ENCODE measurements at regions not wholly inside any gene's neighbourhood (a gene's known extent, or its start where the extent isn't known, plus 50 kb on each side); places are given as distances from the start of the nearest gene placed in this dataset.

DNA sequence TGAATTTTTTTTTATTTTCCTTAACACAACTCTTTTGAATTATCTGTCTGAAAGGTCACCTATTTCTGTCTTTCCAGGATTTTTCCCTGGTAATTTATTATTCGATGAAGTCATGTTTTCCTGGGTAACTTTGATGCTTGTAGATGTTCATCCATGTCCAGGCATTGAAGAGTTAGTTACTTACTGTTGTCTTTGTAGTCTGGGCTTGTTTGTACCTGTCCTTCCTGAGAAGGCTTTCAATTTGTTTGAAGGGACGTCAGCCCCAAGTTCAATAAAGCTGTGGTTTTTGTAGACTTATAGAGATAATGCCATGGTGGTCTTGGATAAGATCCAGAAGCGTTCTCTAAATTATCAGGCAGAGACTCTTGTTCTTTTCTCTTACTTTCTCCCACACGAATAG is 252.4 kb upstream of the ARHGAP24 start:
- in situ Hi-C loops (cut with MboI; ENCODE audit: low pct_unique_long_range_greater_than_20kb, low sequenced_read_pairs), result no loop called here
- DNase-seq, result no peak

DNA sequence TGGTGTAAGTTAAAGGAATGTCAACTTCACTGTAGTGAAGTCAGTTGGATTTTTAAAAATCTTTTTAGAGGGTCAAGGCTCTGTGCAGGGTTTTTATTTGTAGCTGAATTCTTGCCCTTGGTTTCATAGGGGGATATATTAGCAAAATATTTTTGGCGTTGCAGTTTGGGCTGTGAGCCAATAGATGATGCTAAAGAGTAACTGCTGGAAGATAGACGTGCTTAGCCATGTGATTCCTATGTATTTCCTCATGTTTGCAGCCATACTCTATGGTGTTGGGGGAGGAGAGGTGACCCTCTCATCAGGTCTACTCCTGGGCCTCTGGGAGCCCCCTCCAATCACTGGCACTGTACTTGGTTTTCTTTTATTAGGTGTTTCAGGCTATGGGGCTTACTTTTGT is 246.7 kb upstream of the ARHGAP24 start:
- in situ Hi-C loops (cut with MboI; ENCODE audit: low pct_unique_long_range_greater_than_20kb, low sequenced_read_pairs), result no loop called here
- DNase-seq, result peak; percentile 20

GRCh38 chr4:85233516-85233915 is 241.4 kb upstream of the ARHGAP24 start:
- in situ Hi-C loops (cut with MboI; ENCODE audit: low pct_unique_long_range_greater_than_20kb, low sequenced_read_pairs), result no loop called here
- no peak for DNase-seq

GRCh38 chr4:85243857-85244256 is 231.1 kb upstream of the ARHGAP24 start:
- no peak for DNase-seq
- in situ Hi-C loops (cut with MboI; ENCODE audit: low pct_unique_long_range_greater_than_20kb, low sequenced_read_pairs), result no loop called here

- in situ Hi-C loops (cut with MboI; ENCODE audit: low pct_unique_long_range_greater_than_20kb, low sequenced_read_pairs), result no loop called here
- DNase-seq, result no peak
These were observed 230.3 kb upstream of the ARHGAP24 start for GRCh38 chr4:85244638-85245037.

DNA sequence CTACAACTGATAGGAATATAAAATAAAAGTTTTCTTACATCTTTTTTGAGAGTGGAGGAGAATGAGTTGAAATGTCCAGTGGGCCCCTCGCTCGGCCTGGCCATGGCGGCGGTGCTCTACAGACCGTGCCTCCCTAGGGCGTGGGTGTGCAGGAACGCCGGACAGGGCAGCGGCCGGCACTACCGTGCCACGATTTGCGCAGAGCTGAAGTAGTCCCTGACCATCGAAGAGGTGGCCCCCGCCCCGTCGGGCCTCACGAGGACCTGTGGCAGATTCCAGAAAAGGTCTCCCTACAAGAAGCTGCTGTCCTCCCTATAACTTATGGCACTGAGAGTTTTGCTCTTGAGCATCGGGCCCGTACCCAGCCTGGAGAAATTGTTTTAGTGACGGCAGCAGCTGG is 228.9 kb upstream of the ARHGAP24 start:
- in situ Hi-C loops (cut with MboI; ENCODE audit: low pct_unique_long_range_greater_than_20kb, low sequenced_read_pairs), result no loop called here
- DNase-seq, result no peak

DNA sequence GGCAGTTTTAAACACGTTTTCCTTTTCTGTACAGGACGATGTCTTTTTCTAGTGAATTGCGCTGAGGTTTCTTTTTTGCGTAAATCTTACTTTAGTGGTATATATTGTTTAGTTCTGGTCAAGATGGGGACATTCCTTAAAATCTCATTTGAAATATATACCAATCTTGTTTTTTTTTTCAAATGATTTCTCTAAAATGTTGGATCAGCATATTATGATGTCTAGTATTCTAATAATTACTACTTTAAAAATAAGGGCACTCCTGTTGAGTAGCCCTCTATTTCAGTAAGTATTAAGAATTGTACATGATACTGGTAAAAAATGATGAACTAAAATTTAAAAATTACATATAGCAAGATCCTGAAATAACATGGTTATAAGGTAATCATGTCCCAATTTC is 224.1 kb upstream of the ARHGAP24 start:
- in situ Hi-C loops (cut with MboI; ENCODE audit: low pct_unique_long_range_greater_than_20kb, low sequenced_read_pairs), result no loop called here
- no peak for DNase-seq

GRCh38 chr4:85257817-85258370 is 217.1 kb upstream of the ARHGAP24 start:
- no peak for DNase-seq
- in situ Hi-C loops (cut with MboI; ENCODE audit: low pct_unique_long_range_greater_than_20kb, low sequenced_read_pairs), result no loop called here

DNA sequence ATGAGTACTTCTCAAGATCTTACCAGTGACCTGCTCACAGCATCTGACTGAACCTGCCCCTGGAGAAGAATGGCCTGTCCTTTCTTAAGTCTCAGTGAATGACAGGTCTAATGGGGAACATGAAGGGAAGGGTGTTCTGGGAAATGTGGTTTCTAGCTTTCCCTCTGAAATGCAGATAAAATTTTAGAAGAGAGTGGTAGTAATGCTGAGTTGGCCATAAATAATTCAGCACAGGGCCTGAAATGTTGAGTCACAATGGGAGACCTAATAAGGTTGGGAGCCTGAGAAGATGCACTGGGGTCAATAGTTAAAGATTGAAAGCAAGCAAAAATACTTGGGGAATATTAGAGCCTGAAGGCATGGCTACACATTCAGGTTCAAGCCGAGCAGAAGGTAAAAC is 214.9 kb upstream of the ARHGAP24 start:
- in situ Hi-C loops (cut with MboI; ENCODE audit: low pct_unique_long_range_greater_than_20kb, low sequenced_read_pairs), result no loop called here
- no peak for DNase-seq

GRCh38 chr4:85265234-85265633 is 209.7 kb upstream of the ARHGAP24 start:
- in situ Hi-C loops (cut with MboI; ENCODE audit: low pct_unique_long_range_greater_than_20kb, low sequenced_read_pairs), result no loop called here
- no peak for DNase-seq

- in situ Hi-C loops (cut with MboI; ENCODE audit: low pct_unique_long_range_greater_than_20kb, low sequenced_read_pairs), result no loop called here
- DNase-seq, result no peak
These were observed 206.8 kb upstream of the ARHGAP24 start for GRCh38 chr4:85268188-85268587.

GRCh38 chr4:85268961-85269360 is 206.0 kb upstream of the ARHGAP24 start:
- in situ Hi-C loops (cut with MboI; ENCODE audit: low pct_unique_long_range_greater_than_20kb, low sequenced_read_pairs), result no loop called here

DNA sequence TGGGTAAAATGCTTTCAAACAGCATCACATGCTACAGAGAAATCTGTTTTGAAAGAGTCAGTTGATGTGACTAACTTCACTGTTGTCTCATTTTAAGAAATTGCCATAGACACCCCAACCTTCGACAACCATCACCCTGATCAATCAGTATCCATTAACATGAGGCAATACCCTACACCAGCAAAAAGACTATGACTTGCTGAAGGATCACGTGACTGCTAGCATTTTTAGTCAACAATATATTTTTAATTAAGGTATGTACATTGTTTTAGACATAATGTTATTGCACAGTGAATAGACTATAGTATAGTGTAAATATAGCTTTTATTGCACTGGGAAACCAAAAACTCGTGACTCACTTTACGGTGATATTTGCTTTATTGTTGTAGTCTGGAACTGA is 200.0 kb upstream of the ARHGAP24 start:
- in situ Hi-C loops (cut with MboI; ENCODE audit: low pct_unique_long_range_greater_than_20kb, low sequenced_read_pairs), result no loop called here

More at GRCh38 chr4:85268961-85269360, 206.0 kb upstream of the ARHGAP24 start:
- no peak for DNase-seq

GRCh38 chr4:85280963-85281362 is 194.0 kb upstream of the ARHGAP24 start:
- no peak for DNase-seq
- in situ Hi-C loops (cut with MboI; ENCODE audit: low pct_unique_long_range_greater_than_20kb, low sequenced_read_pairs), result no loop called here

More for the DNA sequence above, 200.0 kb upstream of the ARHGAP24 start:
- no peak for DNase-seq

DNA sequence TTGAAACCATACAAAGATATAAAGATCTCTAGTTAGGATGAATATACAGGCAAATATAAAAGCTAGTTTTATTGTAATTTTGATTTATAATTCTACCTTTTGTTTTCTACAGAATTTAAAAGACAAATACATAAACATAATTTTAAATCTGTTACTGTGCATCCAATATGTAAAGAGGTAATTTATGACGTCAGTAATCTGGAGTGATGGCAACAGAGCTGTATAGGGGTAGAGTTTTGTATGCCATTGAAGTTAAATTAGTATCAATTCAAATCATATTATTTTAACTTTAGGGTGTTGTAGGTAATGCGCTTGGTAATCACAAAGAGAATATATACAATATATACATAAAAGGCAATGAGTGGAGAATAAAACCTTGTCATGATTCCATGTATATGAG is 183.7 kb upstream of the ARHGAP24 start:
- DNase-seq, result no peak
- in situ Hi-C loops (cut with MboI; ENCODE audit: low pct_unique_long_range_greater_than_20kb, low sequenced_read_pairs), result no loop called here

DNA sequence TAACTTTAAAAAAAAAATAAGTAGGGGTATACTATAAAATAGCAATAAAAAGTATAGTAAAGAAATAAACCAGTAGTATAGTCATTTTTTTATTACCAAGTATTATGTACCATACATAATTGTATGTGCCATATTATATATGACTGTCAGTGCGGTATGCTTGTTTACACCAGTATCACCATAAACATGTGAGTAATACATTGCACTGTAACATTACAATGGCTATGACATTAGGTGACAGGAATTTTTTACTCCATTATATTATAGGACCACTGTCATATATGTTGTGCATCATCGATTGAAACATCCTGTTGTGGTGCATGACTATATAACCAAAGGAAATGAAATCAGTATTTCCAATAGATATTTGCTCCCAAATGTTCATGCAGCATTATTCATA is 176.9 kb upstream of the ARHGAP24 start:
- in situ Hi-C loops (cut with MboI; ENCODE audit: low pct_unique_long_range_greater_than_20kb, low sequenced_read_pairs), result no loop called here
- no peak for DNase-seq

DNA sequence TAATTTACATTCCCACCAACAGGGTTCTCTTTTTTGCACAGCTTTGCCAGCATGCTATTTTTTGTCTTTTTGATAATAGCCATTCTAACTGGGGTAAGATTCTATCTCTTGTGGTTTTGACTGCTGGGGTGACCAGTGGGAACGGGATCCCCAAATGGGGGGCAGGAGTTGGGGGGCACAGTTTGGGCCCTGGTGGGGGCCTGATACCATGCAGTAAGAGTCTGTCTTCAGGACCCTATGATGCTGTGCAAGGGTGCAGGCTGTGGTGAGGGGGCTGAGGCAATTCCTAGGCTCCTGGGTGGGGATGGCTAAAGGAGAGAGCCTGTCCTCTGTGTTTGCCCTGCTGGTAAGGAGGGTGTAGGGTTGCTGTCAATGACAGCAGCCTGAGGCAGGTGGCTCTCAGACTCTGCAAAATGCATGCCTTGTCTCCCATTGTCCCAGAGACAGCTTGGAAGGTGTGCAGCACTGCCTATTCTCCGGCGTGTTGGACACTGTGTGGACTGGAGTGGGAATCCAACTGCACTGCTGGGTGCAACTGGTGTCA is 172.7 kb upstream of the ARHGAP24 start:
- no peak for DNase-seq
- in situ Hi-C loops (cut with MboI; ENCODE audit: low pct_unique_long_range_greater_than_20kb, low sequenced_read_pairs), result no loop called here

DNA sequence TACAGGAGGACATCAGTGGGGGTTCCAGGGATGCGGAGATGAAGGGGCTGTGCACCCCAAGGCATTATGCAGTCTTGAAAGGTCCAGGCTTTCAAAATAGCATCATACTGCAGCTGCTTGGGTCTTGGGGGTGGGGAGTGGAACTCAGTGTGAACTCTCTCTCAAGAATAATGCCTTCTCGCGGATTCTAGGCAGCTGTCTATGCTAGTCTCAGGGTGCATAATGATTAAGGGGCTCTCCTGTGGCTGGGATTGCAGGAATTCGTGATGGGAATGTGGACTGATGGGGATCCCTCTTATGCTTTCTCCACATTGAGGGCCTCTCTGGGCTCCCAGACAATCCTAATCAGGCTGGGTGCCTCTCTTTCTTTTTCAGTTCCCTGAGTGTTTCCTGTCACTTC is 172.2 kb upstream of the ARHGAP24 start:
- in situ Hi-C loops (cut with MboI; ENCODE audit: low pct_unique_long_range_greater_than_20kb, low sequenced_read_pairs), result no loop called here
- DNase-seq, result no peak

DNA sequence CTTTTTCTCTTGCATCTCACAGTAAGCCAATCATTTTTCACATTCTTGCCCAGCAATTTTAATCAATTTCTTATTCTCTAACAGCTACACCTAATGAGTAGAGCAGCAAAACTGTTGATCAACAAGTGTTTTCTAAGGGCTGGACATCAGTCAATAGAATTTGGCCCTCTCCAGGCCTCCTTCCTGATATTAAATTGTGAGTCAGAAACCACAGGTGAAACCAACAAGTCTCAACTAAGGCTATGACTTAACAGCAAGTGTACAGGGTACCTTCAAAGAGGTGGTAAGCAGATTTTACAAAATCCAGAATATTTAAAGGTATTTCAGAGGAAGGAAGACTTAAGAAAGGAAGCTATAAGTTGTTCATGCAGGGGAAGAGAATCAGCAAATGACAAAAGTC is 156.5 kb upstream of the ARHGAP24 start:
- no peak for DNase-seq
- in situ Hi-C loops (cut with MboI; ENCODE audit: low pct_unique_long_range_greater_than_20kb, low sequenced_read_pairs), result no loop called here

- in situ Hi-C loops (cut with MboI; ENCODE audit: low pct_unique_long_range_greater_than_20kb, low sequenced_read_pairs), result no loop called here
These were observed 116.1 kb upstream of the ARHGAP24 start for GRCh38 chr4:85358831-85359230.

GRCh38 chr4:85362550-85362949 is 112.4 kb upstream of the ARHGAP24 start:
- no peak for DNase-seq

More at GRCh38 chr4:85358831-85359230, 116.1 kb upstream of the ARHGAP24 start:
- DNase-seq, result no peak

More at GRCh38 chr4:85362550-85362949, 112.4 kb upstream of the ARHGAP24 start:
- in situ Hi-C loops (cut with MboI; ENCODE audit: low pct_unique_long_range_greater_than_20kb, low sequenced_read_pairs), result no loop called here

All from KBM-7 (cell line).